ENCODE measurements at regions not wholly inside any gene's neighbourhood (a gene's known extent, or its start where the extent isn't known, plus 50 kb on each side); places are given as distances from the start of the nearest gene placed in this dataset.

GRCh38 chr3:176275113-176275512 lies 922.2 kb downstream of the TBL1XR1 start:
- Histone ChIP-seq H3K9me3 (no peaks in the 10 kb centered on the region), H3K4me3 (no peak overlapping the region), H3K36me3 (no peaks in the 10 kb centered on the region), H3K27me3 (no peaks in the 10 kb centered on the region), H3K27ac (no peak overlapping the region), H3K4me1 (no peaks in the 10 kb centered on the region)
- 52 to 82% methylated on average over 2 of the region's 2 CpGs for WGBS, 2 donors (ENCODE audit: low coverage in 1 of 2)
- TF ChIP-seq POLR2A (IDR thresholded peaks at IDR 0.05): no peak
- no peak for TF ChIP-seq CTCF (IDR thresholded peaks at IDR 0.05)
- TF ChIP-seq EP300 (IDR thresholded peaks at IDR 0.05): no peak
- TF ChIP-seq POLR2AphosphoS5 (IDR thresholded peaks at IDR 0.05): no peak
- no peak for ATAC-seq

- H3K27me3 ChIP-seq: no peaks in the 10 kb centered on the region
- H3K4me3 ChIP-seq: no peak overlapping the region
- no peak for ATAC-seq
- H3K9me3 ChIP-seq: peaks cover 0 to 6% (median 0%) of the 10 kb centered on the region in 3 donors
- H3K27ac ChIP-seq: no peak overlapping the region
- H3K4me1 ChIP-seq: no peaks in the 10 kb centered on the region
- WGBS, 2 donors (ENCODE audit: low coverage in 1 of 2): 59 to 71% methylated on average over 5 of the region's 5 CpGs
- no peak for TF ChIP-seq POLR2AphosphoS5 (IDR thresholded peaks at IDR 0.05)
- no peak for TF ChIP-seq CTCF (IDR thresholded peaks at IDR 0.05)
- TF ChIP-seq EP300 (IDR thresholded peaks at IDR 0.05): no peak
- TF ChIP-seq POLR2A (IDR thresholded peaks at IDR 0.05): no peak
- no peaks in the 10 kb centered on the region for H3K36me3 ChIP-seq
Observed at GRCh38 chr3:176274161-176274560, 923.1 kb downstream of the TBL1XR1 start.

GRCh38 chr3:176262071-176262470 lies 935.2 kb downstream of the TBL1XR1 start:
- H3K9me3 ChIP-seq: peaks cover 0 to 17% (median 0%) of the 10 kb centered on the region in 3 donors
- H3K27ac ChIP-seq: no peak overlapping the region
- H3K36me3 ChIP-seq: no peaks in the 10 kb centered on the region
- TF ChIP-seq CTCF (IDR thresholded peaks at IDR 0.05) (no peak), POLR2AphosphoS5 (IDR thresholded peaks at IDR 0.05) (no peak), EP300 (IDR thresholded peaks at IDR 0.05) (no peak), POLR2A (IDR thresholded peaks at IDR 0.05) (no peak)
- ATAC-seq: no peak
- WGBS, 2 donors (ENCODE audit: low coverage in 1 of 2): 85 to 91% methylated on average over 6 to 7 of the region's 8 CpGs
- H3K4me1 ChIP-seq: no peaks in the 10 kb centered on the region
- no peak overlapping the region for H3K4me3 ChIP-seq
- no peaks in the 10 kb centered on the region for H3K27me3 ChIP-seq

GRCh38 chr3:176247191-176247590 lies 950.1 kb downstream of the TBL1XR1 start:
- ATAC-seq: no peak
- no peaks in the 10 kb centered on the region for H3K27me3 ChIP-seq
- H3K36me3 ChIP-seq: no peaks in the 10 kb centered on the region
- no peak for TF ChIP-seq CTCF (IDR thresholded peaks at IDR 0.05)
- TF ChIP-seq EP300 (IDR thresholded peaks at IDR 0.05): no peak
- TF ChIP-seq POLR2A (IDR thresholded peaks at IDR 0.05): no peak
- no peak for TF ChIP-seq POLR2AphosphoS5 (IDR thresholded peaks at IDR 0.05)
- H3K9me3 ChIP-seq: no peaks in the 10 kb centered on the region
- H3K4me1 ChIP-seq: no peaks in the 10 kb centered on the region
- WGBS, 2 donors (ENCODE audit: low coverage in 1 of 2): 71 to 72% methylated on average over 3 of the region's 3 CpGs
- H3K27ac ChIP-seq: no peak overlapping the region
- no peak overlapping the region for H3K4me3 ChIP-seq

- Histone ChIP-seq H3K27ac (no peak overlapping the region), H3K9me3 (no peaks in the 10 kb centered on the region), H3K4me3 (no peak overlapping the region), H3K36me3 (no peaks in the 10 kb centered on the region), H3K4me1 (no peaks in the 10 kb centered on the region), H3K27me3 (no peaks in the 10 kb centered on the region)
- no peak for ATAC-seq
- 69 to 80% methylated on average over 1 to 4 of the region's 4 CpGs for WGBS, 2 donors (ENCODE audit: low coverage in 1 of 2)
- TF ChIP-seq POLR2AphosphoS5 (IDR thresholded peaks at IDR 0.05) (no peak), POLR2A (IDR thresholded peaks at IDR 0.05) (no peak), CTCF (IDR thresholded peaks at IDR 0.05) (no peak), EP300 (IDR thresholded peaks at IDR 0.05) (no peak)
Observed at GRCh38 chr3:176219970-176220369, 977.3 kb downstream of the TBL1XR1 start.

Measured in gastroesophageal sphincter (tissue), 4 donors.